ENCODE measurements at regions not wholly inside any gene's neighbourhood (a gene's known extent, or its start where the extent isn't known, plus 50 kb on each side); places are given as distances from the start of the nearest gene placed in this dataset.
"Not testable (repeated sequence)": the region's sequence is repeated elsewhere in the genome, so short reads cannot be mapped to it uniquely, and the experiment has no call there.

GRCh38 chr6:145275019-145275418, 460.3 kb downstream of the EPM2A start:
- DNase-seq (ENCODE audit: low read depth): no peak

GRCh38 chr6:145275787-145276186, 459.5 kb downstream of the EPM2A start:
- DNase-seq (ENCODE audit: low read depth): no peak

- DNase-seq (ENCODE audit: low read depth): no peak
Measured at GRCh38 chr6:145276756-145277155, 458.6 kb downstream of the EPM2A start.

DNA sequence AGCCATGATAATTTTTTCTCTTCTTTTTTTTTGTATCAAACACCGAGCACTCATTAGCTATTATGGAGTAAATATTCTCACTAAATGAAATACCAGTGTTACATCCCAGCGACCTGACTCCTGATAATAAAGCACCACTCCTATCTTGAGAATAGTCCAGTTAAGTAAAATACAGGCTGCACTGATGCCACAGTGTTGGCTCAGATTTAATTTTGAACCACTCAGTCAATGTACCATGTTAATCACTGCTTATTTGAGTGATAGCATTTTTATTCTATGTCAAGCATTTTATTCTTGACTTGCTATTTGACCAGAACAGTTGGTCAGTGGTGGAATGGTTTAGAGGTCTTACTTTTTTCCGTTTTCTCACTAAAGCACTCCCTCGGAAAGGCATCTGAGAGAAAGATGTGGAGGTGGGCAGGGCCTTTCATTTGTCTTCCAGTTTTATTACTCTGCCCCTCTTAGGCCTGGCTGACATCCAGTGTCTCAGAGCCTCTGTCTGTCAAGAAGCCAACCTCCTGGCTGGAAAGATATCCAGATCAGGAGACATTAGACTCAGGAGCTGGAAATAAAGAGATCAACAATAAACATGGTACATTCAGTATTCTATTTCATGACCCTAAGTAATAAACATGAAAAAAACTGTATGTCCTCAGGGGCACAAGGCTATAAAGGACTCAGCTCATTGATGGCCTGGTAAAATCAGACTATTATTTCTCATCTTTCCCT, 457.8 kb downstream of the EPM2A start:
- no peak for DNase-seq (ENCODE audit: low read depth)

DNA sequence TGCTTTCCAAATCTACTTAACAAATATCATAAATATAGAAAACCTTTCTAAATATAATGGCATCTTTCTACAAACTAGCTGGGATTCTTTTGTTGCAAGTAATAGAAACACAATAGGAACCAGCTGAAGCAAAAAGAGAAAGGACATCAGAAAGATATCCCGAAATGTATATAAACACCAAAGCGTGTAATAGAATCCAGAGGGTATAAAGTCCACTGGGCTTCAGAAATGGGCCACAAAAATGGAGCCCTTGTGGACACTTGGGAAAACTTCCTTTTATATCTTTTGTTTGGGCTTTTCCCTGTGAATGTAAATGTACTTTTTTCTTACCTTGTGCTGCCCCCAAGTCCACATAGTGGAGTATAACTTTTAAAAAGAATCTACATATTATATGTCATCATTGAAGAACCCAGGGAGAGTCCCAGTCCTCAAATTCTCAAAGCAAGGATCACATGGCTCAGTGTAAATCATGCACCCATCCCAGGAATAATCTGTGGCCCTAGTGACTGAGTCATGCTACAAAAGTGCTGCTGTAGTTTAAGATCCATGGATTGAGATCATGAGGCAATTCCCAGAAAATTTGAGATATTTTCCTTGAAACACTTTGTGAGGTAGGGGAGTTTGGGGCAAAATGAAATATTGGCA, 457.0 kb downstream of the EPM2A start:
- DNase-seq (ENCODE audit: low read depth): no peak

- no peak for DNase-seq (ENCODE audit: low read depth)
Measured at GRCh38 chr6:145279551-145279950, 455.8 kb downstream of the EPM2A start.

DNA sequence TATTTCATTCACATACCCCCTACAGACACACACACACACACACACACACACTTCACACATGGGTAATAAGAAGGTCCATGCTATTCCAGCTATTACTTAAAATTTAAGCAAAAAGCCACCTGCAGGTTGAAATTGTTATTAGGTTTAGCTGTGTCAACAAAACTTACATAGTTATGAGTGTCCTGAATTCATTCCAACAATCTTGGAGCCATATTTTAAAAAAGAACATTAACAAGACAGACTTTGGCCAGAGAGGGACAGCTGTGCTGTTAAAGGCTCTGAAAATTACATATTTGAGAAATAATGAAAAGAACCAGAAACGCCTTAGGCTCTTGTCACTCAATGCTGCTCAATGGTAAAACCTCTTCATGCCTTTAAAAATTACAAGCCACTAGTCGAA, 455.3 kb downstream of the EPM2A start:
- DNase-seq (ENCODE audit: low read depth): no peak

- DNase-seq (ENCODE audit: low read depth): not testable (repeated sequence)
Measured at GRCh38 chr6:145283209-145283608, 452.1 kb downstream of the EPM2A start.

GRCh38 chr6:145283856-145284255, 451.5 kb downstream of the EPM2A start:
- no peak for DNase-seq (ENCODE audit: low read depth)

DNA sequence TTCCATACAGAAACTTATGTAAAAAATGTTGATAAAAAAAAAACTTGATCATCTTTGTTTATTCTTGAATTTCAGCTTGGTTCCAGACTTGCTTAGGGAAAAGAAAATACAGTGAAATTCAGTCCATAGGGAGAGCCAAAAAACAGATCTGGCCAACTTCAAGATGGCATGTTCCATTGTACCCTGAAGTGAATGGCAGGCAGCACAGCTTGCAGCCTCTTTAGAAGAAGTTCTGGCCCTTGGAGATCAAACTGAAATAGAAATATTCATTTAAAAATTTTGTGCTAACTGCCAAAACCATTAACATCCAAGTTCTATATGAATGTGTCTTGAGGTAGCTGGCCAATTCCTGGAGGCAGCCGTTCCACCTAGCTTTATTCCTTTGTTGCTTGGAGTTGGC, 448.4 kb downstream of the EPM2A start:
- no peak for DNase-seq (ENCODE audit: low read depth)

DNA sequence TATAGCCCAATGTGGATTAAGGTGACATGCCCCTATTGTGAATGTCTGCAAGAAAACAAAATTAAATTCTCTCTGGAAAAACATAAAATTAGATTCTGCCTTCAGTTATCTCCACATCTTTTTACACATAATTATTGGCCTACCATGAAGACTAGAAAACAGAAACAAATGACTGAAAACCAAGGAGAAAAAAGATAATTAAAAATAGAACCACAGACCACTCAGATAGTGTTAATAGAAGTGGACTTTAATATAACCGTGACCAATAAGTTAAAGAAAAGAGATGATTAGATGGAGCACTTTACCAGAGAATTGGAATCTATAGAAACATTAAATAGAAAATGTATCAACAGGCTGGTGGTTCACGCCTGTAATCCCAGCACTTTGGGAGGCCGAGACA, 445.7 kb downstream of the EPM2A start:
- no peak for DNase-seq (ENCODE audit: low read depth)

- no peak for DNase-seq (ENCODE audit: low read depth)
Measured at GRCh38 chr6:145290122-145290521, 445.2 kb downstream of the EPM2A start.

GRCh38 chr6:145292066-145292465, 443.3 kb downstream of the EPM2A start:
- DNase-seq (ENCODE audit: low read depth): no peak

DNA sequence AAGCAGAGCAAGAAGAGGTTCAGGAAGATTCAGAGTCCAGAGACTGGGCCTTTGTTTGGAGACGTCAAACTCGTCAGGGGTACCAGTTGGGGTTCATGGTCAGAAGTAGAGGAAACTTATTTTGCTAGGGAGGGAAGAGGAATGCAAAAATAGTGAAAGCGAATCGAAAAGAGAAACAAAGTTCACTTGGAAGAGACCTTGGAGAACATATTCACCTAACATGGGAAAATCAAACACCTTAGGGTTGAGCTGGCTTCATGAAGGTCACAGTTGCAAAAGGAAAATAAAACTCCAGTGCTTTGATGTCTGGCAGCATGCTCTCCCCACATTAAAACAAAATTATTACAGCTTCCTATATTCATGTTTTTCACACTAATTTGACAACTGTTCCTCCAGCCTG, 440.4 kb downstream of the EPM2A start:
- DNase-seq (ENCODE audit: low read depth): no peak

- DNase-seq (ENCODE audit: low read depth): no peak
Measured at GRCh38 chr6:145295746-145296145, 439.6 kb downstream of the EPM2A start.

DNA sequence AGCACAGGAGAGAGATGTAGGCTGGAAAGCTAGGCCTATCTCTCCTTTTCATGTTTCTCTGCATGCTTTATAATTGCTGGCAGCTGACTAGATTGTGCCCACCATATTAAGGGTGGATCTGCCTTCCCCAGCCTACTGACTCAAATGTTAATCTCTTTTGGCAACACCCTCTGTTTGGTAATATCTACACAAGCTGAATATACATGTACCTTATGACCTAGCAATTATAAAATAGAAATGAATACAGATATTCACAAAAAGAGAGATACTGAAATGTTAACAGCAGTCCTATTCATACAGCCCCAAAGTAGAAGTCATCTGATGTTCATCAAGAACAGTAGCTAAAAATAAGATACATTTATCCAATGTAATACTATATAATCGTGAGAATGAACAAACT, 429.6 kb downstream of the EPM2A start:
- no peak for DNase-seq (ENCODE audit: low read depth)

DNA sequence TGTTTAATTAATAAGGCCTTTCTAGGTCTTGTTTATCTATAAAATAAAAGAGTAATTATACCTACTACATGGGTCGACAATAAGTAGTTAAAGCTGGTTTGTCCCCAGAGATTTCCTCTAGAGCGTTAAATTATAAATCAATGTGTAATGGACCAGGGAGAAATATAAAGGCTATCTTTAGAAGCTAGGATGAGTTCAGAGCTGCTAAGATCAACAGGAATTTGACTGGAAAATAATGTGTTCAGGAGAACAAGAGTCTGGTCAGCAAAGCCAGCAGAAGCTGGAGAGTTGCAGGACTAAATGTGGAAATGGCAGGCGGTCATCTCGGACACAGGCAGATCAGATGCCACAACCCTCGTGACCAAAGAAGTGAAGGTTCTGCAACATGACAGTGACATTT, 428.8 kb downstream of the EPM2A start:
- DNase-seq (ENCODE audit: low read depth): no peak

- DNase-seq (ENCODE audit: low read depth): no peak
Measured at GRCh38 chr6:145309842-145310535, 425.3 kb downstream of the EPM2A start.

DNA sequence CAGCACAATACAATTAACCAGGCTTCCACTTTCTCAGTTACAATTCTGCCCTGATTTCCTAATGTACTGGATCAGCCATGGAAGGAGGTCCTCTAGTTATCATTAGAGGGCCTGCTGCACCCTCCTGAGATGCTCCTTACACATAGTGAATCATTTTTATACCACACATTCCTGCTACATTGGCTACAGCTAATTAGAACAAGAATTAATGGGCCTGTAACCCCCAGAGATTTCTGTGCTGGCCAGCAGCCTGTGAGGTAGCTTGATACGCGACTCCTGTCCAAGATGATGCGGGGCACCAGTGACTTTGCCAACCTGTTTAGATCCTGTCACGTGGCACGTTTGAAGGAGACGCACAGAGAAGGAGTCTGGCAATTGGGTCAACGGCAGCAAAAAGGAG, 422.8 kb downstream of the EPM2A start:
- DNase-seq (ENCODE audit: low read depth): no peak

DNA sequence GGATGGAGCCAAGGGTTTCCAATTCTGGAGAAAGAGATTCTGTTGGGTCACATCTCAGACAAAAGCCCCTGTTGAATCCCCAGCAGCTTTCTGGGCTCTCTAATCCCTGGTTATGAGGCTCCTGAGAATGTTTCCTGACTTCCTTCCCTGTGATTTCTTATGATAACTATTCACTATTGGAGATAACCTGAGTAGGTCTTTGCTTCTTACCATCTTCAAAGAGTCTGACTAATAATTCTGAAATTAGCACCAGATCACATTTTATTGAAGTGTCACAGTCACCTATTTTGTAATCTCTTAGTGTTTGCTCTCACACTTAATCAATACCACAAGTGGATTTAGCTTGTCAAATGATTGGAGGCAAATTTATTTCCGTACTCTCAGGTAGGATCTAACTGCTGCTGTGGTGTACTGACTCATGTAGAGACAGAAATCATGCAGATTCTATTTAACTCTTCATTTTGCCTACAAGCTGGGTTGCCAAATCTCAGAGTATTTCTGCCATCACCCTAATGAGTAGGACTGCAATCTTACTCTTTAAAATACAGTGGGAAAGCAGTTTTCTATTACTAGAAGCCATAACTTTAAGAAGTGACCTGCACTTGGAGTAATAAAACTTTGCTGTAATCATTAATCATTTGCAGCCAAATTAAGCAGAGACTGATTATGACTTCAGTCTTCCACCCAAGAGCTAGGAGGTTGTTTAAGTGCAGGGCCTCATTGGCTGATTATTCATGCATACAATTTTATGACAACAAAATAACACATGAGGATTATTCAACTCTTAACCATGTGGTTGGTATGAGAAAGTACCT, 422.1 kb downstream of the EPM2A start:
- no peak for DNase-seq (ENCODE audit: low read depth)

DNA sequence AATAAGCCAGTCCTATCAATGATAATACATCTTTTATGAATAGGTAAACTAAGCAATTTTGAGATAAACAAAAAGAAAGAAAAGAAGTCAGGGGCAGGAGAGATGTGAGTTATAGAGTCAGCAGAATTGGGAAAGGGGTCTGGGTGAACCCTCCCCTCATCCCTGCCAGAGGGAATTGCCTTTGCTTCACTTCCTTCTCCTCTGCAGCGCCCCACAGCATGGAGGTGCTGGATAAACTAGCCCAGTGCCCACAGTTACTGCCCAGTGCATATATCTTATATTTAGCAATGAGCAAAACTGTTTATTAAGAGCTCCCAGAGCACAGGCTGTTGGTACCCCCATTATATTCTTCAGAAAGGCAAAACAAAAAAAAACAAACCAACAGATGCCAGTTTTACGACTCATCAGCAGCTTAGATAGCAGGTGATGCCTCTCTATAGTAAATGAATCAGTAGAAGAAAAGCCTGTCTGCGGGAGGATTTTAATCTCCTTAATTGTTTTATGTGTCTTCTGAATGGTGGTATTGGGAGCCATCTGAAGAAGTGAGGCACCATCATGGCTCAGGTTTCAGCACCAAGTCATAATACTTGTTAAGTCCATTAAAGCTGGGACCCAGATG, 419.2 kb downstream of the EPM2A start:
- no peak for DNase-seq (ENCODE audit: low read depth)

GRCh38 chr6:145318952-145319351, 416.4 kb downstream of the EPM2A start:
- DNase-seq (ENCODE audit: low read depth): no peak

All from stimulated activated CD8-positive, alpha-beta memory T cell treated with anti-CD3 and anti-CD28 coated beads, Interleukin-12 subunit alpha, Interleukin-12 subunit beta, amount 100 ng/mL, for 4 hours (primary cell).